Dedifferentiated amniotic fluid mesenchymal stem cell (primary cell): ENCODE measurements at regions not wholly inside any gene's neighbourhood (a gene's known extent, or its start where the extent isn't known, plus 50 kb on each side); places are given as distances from the start of the nearest gene placed in this dataset.
A peak's percentile ranks its signal among the peaks of the same experiment; 100 is the strongest.
"Not testable (repeated sequence)": the region's sequence is repeated elsewhere in the genome, so short reads cannot be mapped to it uniquely, and the experiment has no call there.

Experiments
- DNase-seq: peaks from one replicate; pipeline ENCODE4 v3.0.0-alpha.2; 2016; ENCODE audit errors: extremely low spot score

GRCh38 chr3:139095803-139096466 lies 51.2 kb upstream of the PRR23C start:
- no peak for DNase-seq

GRCh38 chr3:139096670-139097069 lies 52.0 kb upstream of the PRR23C start:
- DNase-seq = no peak

- DNase-seq = no peak
Measured at GRCh38 chr3:139098391-139098790, 53.7 kb upstream of the PRR23C start.

- no peak for DNase-seq
Measured at GRCh38 chr3:139099968-139100817, 55.5 kb upstream of the PRR23C start.

- DNase-seq = no peak
Measured at GRCh38 chr3:139100821-139101220, 56.1 kb upstream of the PRR23C start.

GRCh38 chr3:139101396-139101795 lies 56.7 kb upstream of the PRR23C start:
- DNase-seq = no peak

GRCh38 chr3:139103484-139103883 lies 58.8 kb upstream of the PRR23C start:
- no peak for DNase-seq

- no peak for DNase-seq
Measured at GRCh38 chr3:139104062-139104461, 59.4 kb upstream of the PRR23C start.

GRCh38 chr3:139105154-139105702 lies 60.5 kb upstream of the PRR23C start:
- DNase-seq = no peak

GRCh38 chr3:139106013-139106932 lies 61.6 kb upstream of the PRR23C start:
- DNase-seq = no peak

- DNase-seq = no peak
Measured at GRCh38 chr3:139107424-139108252, 62.9 kb upstream of the PRR23C start.

GRCh38 chr3:139108253-139108969 lies 63.7 kb upstream of the PRR23C start:
- no peak for DNase-seq

GRCh38 chr3:139109271-139109670 lies 64.6 kb upstream of the PRR23C start:
- no peak for DNase-seq

GRCh38 chr3:139110072-139110830 lies 65.6 kb upstream of the PRR23C start:
- no peak for DNase-seq

GRCh38 chr3:139110929-139111328 lies 66.2 kb upstream of the PRR23C start:
- DNase-seq = not testable (repeated sequence)

- peak; percentile 70 for DNase-seq
Measured at GRCh38 chr3:139111392-139112229, 66.9 kb upstream of the PRR23C start.

GRCh38 chr3:139112230-139112558 lies 67.5 kb upstream of the PRR23C start:
- no peak for DNase-seq

- DNase-seq = no peak
Measured at GRCh38 chr3:139113231-139113992, 68.7 kb upstream of the PRR23C start.
